ENCODE measurements at regions not wholly inside any gene's neighbourhood (a gene's known extent, or its start where the extent isn't known, plus 50 kb on each side); places are given as distances from the start of the nearest gene placed in this dataset.

DNA sequence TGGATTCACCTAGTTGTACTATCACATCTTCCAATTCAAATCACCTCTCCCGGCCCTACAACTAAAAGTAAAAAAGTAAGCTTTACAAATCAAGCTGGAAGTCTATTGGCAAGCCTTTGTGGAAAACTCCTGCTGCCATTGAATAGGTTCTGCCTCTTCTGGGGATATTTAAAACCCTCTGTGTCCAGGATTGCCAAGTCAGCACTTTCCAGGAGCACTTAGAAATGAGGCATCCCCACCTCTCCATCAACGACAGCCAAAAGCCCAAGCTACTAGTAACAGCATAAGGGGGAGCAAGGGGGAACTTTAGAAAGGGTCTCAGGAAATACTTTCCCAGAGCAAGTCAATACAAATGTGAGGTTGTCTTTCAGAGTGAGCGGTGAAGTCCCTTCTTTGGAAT, 85.0 kb upstream of the OBI1 start:
- TF ChIP-seq CTCF (IDR thresholded peaks at IDR 0.05; ENCODE audit: low read depth, low read length) (no peak), EZH2phosphoT487 (IDR thresholded peaks at IDR 0.05; ENCODE audit: low read depth) (no peak)

Data from OCI-LY3 (cell line).